ENCODE measurements at regions not wholly inside any gene's neighbourhood (a gene's known extent, or its start where the extent isn't known, plus 50 kb on each side); places are given as distances from the start of the nearest gene placed in this dataset.

GRCh38 chr12:45601390-45601789, 128.1 kb upstream of the ARID2 start:
- no peak overlapping the region for H2AFZ ChIP-seq (ENCODE audit: low read depth)
- H3K4me2 ChIP-seq, result no peak overlapping the region
- peak overlapping the region in 1 of 2 experiments; percentile 14; a peak in 1 of 4 replicates for H3K27ac ChIP-seq (ENCODE audit: low read depth in 2 of 2, low read length in 1 of 2)
- CTCF ChIA-PET, result no interaction called here
- no peaks in the 10 kb centered on the region for H3F3A ChIP-seq (replicated peaks; ENCODE audit: insufficient read depth)
- H3K9ac ChIP-seq, result no peak overlapping the region
- POLR2A ChIA-PET, result no interaction called here
- H3K4me1 ChIP-seq (ENCODE audit: control insufficient read depth in 1 of 2, insufficient read depth in 2 of 2, low read depth in 1 of 2, low read length in 1 of 2), result no peaks in the 10 kb centered on the region
- DNase-seq, result no peak
- no peaks in the 10 kb centered on the region for H3K79me2 ChIP-seq (ENCODE audit: insufficient read depth)
- 0 out of 2 replicates have a peak, but pooled peaks cover 12% of the 10 kb centered on the region for H3K9me3 ChIP-seq
- no peaks in the 10 kb centered on the region for H3K9me2 ChIP-seq
- no peaks in the 10 kb centered on the region for H4K20me1 ChIP-seq (ENCODE audit: insufficient read depth)
- no peak overlapping the region for H3K4me3 ChIP-seq (ENCODE audit: low read depth in 2 of 2, low read length in 1 of 2)
- no peaks in the 10 kb centered on the region for H3K36me3 ChIP-seq (replicated peaks in 1 of 2; ENCODE audit: control insufficient read depth in 1 of 2, insufficient read depth in 2 of 2, low read length in 1 of 2)
- H3K27me3 ChIP-seq (ENCODE audit: insufficient read depth), result no peaks in the 10 kb centered on the region; the same call in 1 of the 2 replicates
- WGBS (ENCODE audit: low lambda C conversion rate), result 47% methylated on average over 2 of the region's 2 CpGs
- no peak for TF ChIP-seq RAD21 (IDR thresholded peaks at IDR 0.05; ENCODE audit: low read length)

- CTCF ChIA-PET, result no interaction called here
- no peaks in the 10 kb centered on the region for H3K36me3 ChIP-seq (replicated peaks in 1 of 2; ENCODE audit: control insufficient read depth in 1 of 2, insufficient read depth in 2 of 2, low read length in 1 of 2)
- H3K27me3 ChIP-seq (ENCODE audit: insufficient read depth), result no peaks in the 10 kb centered on the region; the same call in 1 of the 2 replicates
- POLR2A ChIA-PET, result no interaction called here
- no peak overlapping the region for H3K4me3 ChIP-seq (ENCODE audit: low read depth in 2 of 2, low read length in 1 of 2)
- H3K27ac ChIP-seq (ENCODE audit: low read depth in 2 of 2, low read length in 1 of 2), result peak overlapping the region in 1 of 2 experiments; percentile 18; a peak in 1 of 4 replicates
- 0 out of 2 replicates have a peak, but pooled peaks have one; percentile 47 for TF ChIP-seq RCOR1 (IDR thresholded peaks at IDR 0.05; ENCODE audit: low read length)
- TF ChIP-seq MXI1 (IDR thresholded peaks at IDR 0.05; ENCODE audit: low read depth, low read length), result no peak
- TF ChIP-seq EP300 (IDR thresholded peaks at IDR 0.05; ENCODE audit: borderline replicate concordance in 1 of 2, low read depth in 1 of 2, low read length in 1 of 2), result peak in 1 of 2 experiments; percentile 71; a peak in 1 of 4 replicates
- TF ChIP-seq FOXJ3 (CRISPR knock-in tag; IDR thresholded peaks at IDR 0.05), result 0 out of 2 replicates have a peak, but pooled peaks have one; percentile 24
- TF ChIP-seq IRF3 (IDR thresholded peaks at IDR 0.05; ENCODE audit: low read depth, low read length), result no peak
- peak; percentile 80 for TF ChIP-seq GATA2 (CRISPR knock-in tag; IDR thresholded peaks at IDR 0.05)
- WGBS (ENCODE audit: low lambda C conversion rate), result 13% methylated on average over 4 of the region's 4 CpGs
- no peaks in the 10 kb centered on the region for H3K79me2 ChIP-seq (ENCODE audit: insufficient read depth)
- no peak overlapping the region for H3K9ac ChIP-seq
- H3K9me3 ChIP-seq, result 0 out of 2 replicates have a peak, but pooled peaks cover 14% of the 10 kb centered on the region
- H3K9me2 ChIP-seq, result no peaks in the 10 kb centered on the region
- no peaks in the 10 kb centered on the region for H4K20me1 ChIP-seq (ENCODE audit: insufficient read depth)
- no peaks in the 10 kb centered on the region for H3K4me1 ChIP-seq (ENCODE audit: control insufficient read depth in 1 of 2, insufficient read depth in 2 of 2, low read depth in 1 of 2, low read length in 1 of 2)
- H2AFZ ChIP-seq (ENCODE audit: low read depth), result no peak overlapping the region
- no peaks in the 10 kb centered on the region for H3F3A ChIP-seq (replicated peaks; ENCODE audit: insufficient read depth)
- no peak overlapping the region for H3K4me2 ChIP-seq
- peak; percentile 68 for DNase-seq
Measured at GRCh38 chr12:45601888-45602287, 127.6 kb upstream of the ARID2 start.

- no peaks in the 10 kb centered on the region for H3K27me3 ChIP-seq (ENCODE audit: insufficient read depth)
- H3K27ac ChIP-seq (ENCODE audit: low read depth in 2 of 2, low read length in 1 of 2), result no peak overlapping the region
- H3K9ac ChIP-seq, result no peak overlapping the region
- H3K9me2 ChIP-seq, result no peaks in the 10 kb centered on the region
- no peak for DNase-seq
- no peaks in the 10 kb centered on the region for H3K79me2 ChIP-seq (ENCODE audit: insufficient read depth)
- no peak overlapping the region for H3K4me3 ChIP-seq (ENCODE audit: low read depth in 2 of 2, low read length in 1 of 2)
- no peaks in the 10 kb centered on the region for H3F3A ChIP-seq (replicated peaks; ENCODE audit: insufficient read depth)
- 0 out of 2 replicates have a peak, but pooled peaks cover 14% of the 10 kb centered on the region for H3K9me3 ChIP-seq
- no peaks in the 10 kb centered on the region for H3K4me1 ChIP-seq (ENCODE audit: control insufficient read depth in 1 of 2, insufficient read depth in 2 of 2, low read depth in 1 of 2, low read length in 1 of 2)
- POLR2A ChIA-PET, result no interaction called here
- TF ChIP-seq SIN3A (IDR thresholded peaks at IDR 0.05; ENCODE audit: borderline replicate concordance, low read depth, low read length) (no peak), REST (IDR thresholded peaks at IDR 0.05; ENCODE audit: low read depth, low read length) (no peak), USF1 (IDR thresholded peaks at IDR 0.05; ENCODE audit: borderline replicate concordance, low read depth) (no peak), RAD21 (IDR thresholded peaks at IDR 0.05; ENCODE audit: low read length) (no peak), POLR2AphosphoS5 (IDR thresholded peaks at IDR 0.05; ENCODE audit: low read depth, low read length) (no peak), GABPA (IDR thresholded peaks at IDR 0.05; ENCODE audit: low read depth) (no peak), TAF1 (IDR thresholded peaks at IDR 0.05; ENCODE audit: borderline replicate concordance, low read depth, low read length) (no peak)
- CTCF ChIA-PET, result no interaction called here
- no peaks in the 10 kb centered on the region for H4K20me1 ChIP-seq (ENCODE audit: insufficient read depth)
- 50% methylated on average over 1 of the region's 1 CpG for WGBS (ENCODE audit: low lambda C conversion rate)
- H2AFZ ChIP-seq (ENCODE audit: low read depth), result no peak overlapping the region
- H3K36me3 ChIP-seq (replicated peaks in 1 of 2; ENCODE audit: control insufficient read depth in 1 of 2, insufficient read depth in 2 of 2, low read length in 1 of 2), result no peaks in the 10 kb centered on the region
- H3K4me2 ChIP-seq, result no peak overlapping the region
Measured at GRCh38 chr12:45605624-45606023, 123.9 kb upstream of the ARID2 start.

Measured in SK-N-SH (cell line).